Adrenal gland (tissue), 9 donors: ENCODE measurements at regions not wholly inside any gene's neighbourhood (a gene's known extent, or its start where the extent isn't known, plus 50 kb on each side); places are given as distances from the start of the nearest gene placed in this dataset.

ENCODE experiments used
- DNase-seq, 7 donors: peaks; one replicate each; pipeline ENCODE4 v3.0.0-alpha.2; 2019 to 2020
- H3K27ac ChIP-seq, 5 donors: fragments of 200-600 bp; sonication (generic) in 4 of 5; 1 replicate in 3 of 5; 2 replicates in 2 of 5; pipeline versions ENCODE4 v1.5.1 to v1.8.0; 2016 to 2020; ENCODE audit warnings: mild to moderate bottlenecking in 1 of 5
- H3K27me3 ChIP-seq: fragments of 200-600 bp; 2 replicates; pipeline ENCODE4 v1.8.0; 2021
- H3K36me3 ChIP-seq, 2 donors: fragments of 200-600 bp; replicated peaks in 1 of 2; 1 replicate in 1 of 2; 2 replicates in 1 of 2; pipeline versions ENCODE4 v1.5.1 to v1.8.0; 2018 to 2022
- H3K4me1 ChIP-seq, 2 donors: fragments of 200-600 bp; replicated peaks in 1 of 2; 1 replicate in 1 of 2; 2 replicates in 1 of 2; pipeline versions ENCODE4 v1.5.1 to v1.8.0; 2018 to 2021
- H3K4me3 ChIP-seq, 4 donors: fragments of 200-600 bp; sonication (generic) in 3 of 4; one replicate each; pipeline ENCODE4 v1.5.1; 2016 to 2018
- H3K9me3 ChIP-seq, 3 donors: fragments of 200-600 bp; sonication (generic) in 1 of 3; replicated peaks in 1 of 3; 1 replicate in 2 of 3; 2 replicates in 1 of 3; pipeline versions ENCODE4 v1.5.1 to v1.8.0; 2016 to 2021
- CTCF ChIP-seq, 6 experiments: fragments of 450-650 bp in 4 of 6; fragments of 200-600 bp in 2 of 6; sonication (generic) in 1 of 6; IDR thresholded peaks; 1 replicate in 5 of 6; 2 replicates in 1 of 6; pipeline versions ENCODE4 v1.5.1 to v1.8.0; 2016 to 2021; ENCODE audit warnings: antibody characterized with exemption in 6 of 6, mild to moderate bottlenecking in 2 of 6, moderate library complexity in 1 of 6
- POLR2A ChIP-seq, 2 donors: fragments of 450-650 bp; IDR thresholded peaks; one replicate each; pipeline ENCODE4 v1.6.1; 2017; ENCODE audit warnings: antibody characterized with exemption in 2 of 2, mild to moderate bottlenecking in 2 of 2, moderate library complexity in 1 of 2
- WGBS, 4 donors: extraction: QIAGEN DNeasy Blood & Tissue Kit in 2 of 4; methylation state at CpG; one replicate each; pipeline versions ENCODE4 v1.1.5 to v1.1.7; 2013 to 2017; 5-methylcytosine and 5-hydroxymethylcytosine counted together
- intact Hi-C, 2 donors: fragments of 100-400 bp; cut with DNase I; formaldehyde crosslinking; loops; one replicate each; pipeline versions ENCODE4 v1.14.1 to v1.15.0; 2022 to 2023
- donor health status: healthy with polysubstance abuse.
- donor health status: Bipolar disorder and iron deficiency.
- donor health status: DM: yes; HTN: yes; CAD: no.
- donor health status: DM: no; HTN: no; CAD: no.
- donor health status: DM: no; HTN: no; CAD: no.

GRCh38 chr10:117647306-117647705, 104.8 kb downstream of the EMX2 start:
- peaks cover 4% of the 10 kb centered on the region for H3K27me3 ChIP-seq
- 52 to 93% (median 72%) methylated on average over 3 to 6 of the region's 6 CpGs for WGBS, 4 donors
- DNase-seq: no peak
- intact Hi-C loops: no loop called here
- no peak overlapping the region for H3K27ac ChIP-seq
- H3K4me1 ChIP-seq: no peaks in the 10 kb centered on the region
- no peaks in the 10 kb centered on the region for H3K9me3 ChIP-seq
- H3K36me3 ChIP-seq: no peaks in the 10 kb centered on the region
- no peak overlapping the region for H3K4me3 ChIP-seq
- TF ChIP-seq POLR2A (IDR thresholded peaks at IDR 0.05): no peak
- TF ChIP-seq CTCF (IDR thresholded peaks at IDR 0.05): no peak

GRCh38 chr10:117651121-117651520, 108.6 kb downstream of the EMX2 start:
- WGBS, 4 donors: 71 to 83% (median 75%) methylated on average over 5 of the region's 5 CpGs
- Histone ChIP-seq H3K4me1 (no peaks in the 10 kb centered on the region), H3K27ac (no peak overlapping the region), H3K36me3 (no peaks in the 10 kb centered on the region), H3K9me3 (no peaks in the 10 kb centered on the region), H3K4me3 (no peak overlapping the region), H3K27me3 (no peaks in the 10 kb centered on the region)
- TF ChIP-seq CTCF (IDR thresholded peaks at IDR 0.05) (no peak), POLR2A (IDR thresholded peaks at IDR 0.05) (no peak)
- intact Hi-C loops: no loop called here
- DNase-seq: no peak

- Histone ChIP-seq H3K9me3 (no peaks in the 10 kb centered on the region), H3K36me3 (no peaks in the 10 kb centered on the region), H3K4me3 (no peak overlapping the region), H3K27ac (no peak overlapping the region), H3K27me3 (no peaks in the 10 kb centered on the region), H3K4me1 (no peaks in the 10 kb centered on the region)
- DNase-seq: no peak
- WGBS, 4 donors: 66 to 85% (median 76%) methylated on average over 3 of the region's 3 CpGs
- intact Hi-C loops: no loop called here
- TF ChIP-seq POLR2A (IDR thresholded peaks at IDR 0.05) (no peak), CTCF (IDR thresholded peaks at IDR 0.05) (no peak)
These were observed 110.0 kb downstream of the EMX2 start for GRCh38 chr10:117652228-117653169.

GRCh38 chr10:117653170-117653515, 110.6 kb downstream of the EMX2 start:
- Histone ChIP-seq H3K9me3 (no peaks in the 10 kb centered on the region), H3K4me1 (no peaks in the 10 kb centered on the region), H3K27me3 (no peaks in the 10 kb centered on the region), H3K36me3 (no peaks in the 10 kb centered on the region), H3K4me3 (no peak overlapping the region), H3K27ac (no peak overlapping the region)
- TF ChIP-seq CTCF (IDR thresholded peaks at IDR 0.05): no peak
- TF ChIP-seq POLR2A (IDR thresholded peaks at IDR 0.05): no peak
- DNase-seq: no peak
- intact Hi-C loops: no loop called here
